NB4 (cell line): ENCODE measurements at regions not wholly inside any gene's neighbourhood (a gene's known extent, or its start where the extent isn't known, plus 50 kb on each side); places are given as distances from the start of the nearest gene placed in this dataset.

Source experiments
- DNase-seq: peaks from one replicate; pipeline ENCODE4 v3.0.0; 2010; ENCODE audit warnings: low read depth
- H3K4me3 ChIP-seq: one replicate; pipeline ENCODE4 v1.5.1; 2011; ENCODE audit warnings: mild to moderate bottlenecking, low read depth, low read length, moderate library complexity
- MYC ChIP-seq: IDR thresholded peaks from 2 replicates; pipeline ENCODE4 v1.6.1; 2011; ENCODE audit warnings: low read depth, low read length
- POLR2A ChIP-seq: IDR thresholded peaks from 2 replicates; pipeline ENCODE4 v1.6.1; 2011; ENCODE audit warnings: mild to moderate bottlenecking; ENCODE audit not compliant: insufficient read length; ENCODE audit errors: extremely low read depth
- TF ChIP-seq, protein P1 (sequence below): IDR thresholded peaks from one replicate; pipeline ENCODE4 v1.5.1; 2012; ENCODE audit warnings: low read depth, low read length
- TF ChIP-seq, protein P2 (sequence below): IDR thresholded peaks from 2 replicates; pipeline ENCODE4 v1.6.1; 2011; ENCODE audit warnings: low read depth, low read length

DNA sequence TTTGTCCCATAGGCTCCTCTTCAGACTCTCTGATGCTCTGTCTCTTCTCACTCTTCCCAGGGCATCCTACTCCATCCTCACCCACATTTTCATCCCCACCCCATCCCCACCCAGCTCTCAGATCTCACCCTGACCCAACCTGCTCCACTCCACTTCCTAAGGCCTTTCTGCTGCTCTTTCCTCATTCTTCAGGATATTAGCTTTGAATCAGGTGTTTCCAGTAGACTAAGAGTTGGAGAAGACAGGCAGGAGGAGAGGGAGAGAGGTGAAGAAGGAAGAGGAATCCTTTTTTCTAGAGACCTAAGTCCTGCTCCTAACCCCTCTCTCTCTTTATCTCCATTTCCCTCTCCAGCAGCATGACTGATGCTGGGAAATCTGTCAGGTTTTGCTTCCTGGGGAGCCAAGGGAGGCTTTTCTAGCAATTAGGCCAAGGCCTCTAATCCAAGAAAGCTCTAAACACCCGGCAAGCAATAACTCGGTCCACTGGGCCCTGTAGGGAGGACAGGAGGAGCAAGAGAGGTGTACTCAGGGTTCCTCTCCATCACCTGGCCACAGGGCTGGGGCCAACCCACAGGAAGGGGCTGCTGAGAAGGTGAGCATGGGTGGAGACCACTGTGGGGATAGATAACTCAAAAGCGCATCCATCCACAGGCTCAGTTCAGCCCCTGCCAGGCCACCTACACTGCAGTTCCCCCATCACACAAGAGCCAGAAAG, 133.3 kb downstream of the TMEM132E start:
- TF ChIP-seq POLR2A (no peak), MYC (no peak)
- TF ChIP-seq, protein P1, sequence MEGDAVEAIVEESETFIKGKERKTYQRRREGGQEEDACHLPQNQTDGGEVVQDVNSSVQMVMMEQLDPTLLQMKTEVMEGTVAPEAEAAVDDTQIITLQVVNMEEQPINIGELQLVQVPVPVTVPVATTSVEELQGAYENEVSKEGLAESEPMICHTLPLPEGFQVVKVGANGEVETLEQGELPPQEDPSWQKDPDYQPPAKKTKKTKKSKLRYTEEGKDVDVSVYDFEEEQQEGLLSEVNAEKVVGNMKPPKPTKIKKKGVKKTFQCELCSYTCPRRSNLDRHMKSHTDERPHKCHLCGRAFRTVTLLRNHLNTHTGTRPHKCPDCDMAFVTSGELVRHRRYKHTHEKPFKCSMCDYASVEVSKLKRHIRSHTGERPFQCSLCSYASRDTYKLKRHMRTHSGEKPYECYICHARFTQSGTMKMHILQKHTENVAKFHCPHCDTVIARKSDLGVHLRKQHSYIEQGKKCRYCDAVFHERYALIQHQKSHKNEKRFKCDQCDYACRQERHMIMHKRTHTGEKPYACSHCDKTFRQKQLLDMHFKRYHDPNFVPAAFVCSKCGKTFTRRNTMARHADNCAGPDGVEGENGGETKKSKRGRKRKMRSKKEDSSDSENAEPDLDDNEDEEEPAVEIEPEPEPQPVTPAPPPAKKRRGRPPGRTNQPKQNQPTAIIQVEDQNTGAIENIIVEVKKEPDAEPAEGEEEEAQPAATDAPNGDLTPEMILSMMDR = no peak
- TF ChIP-seq, protein P2, sequence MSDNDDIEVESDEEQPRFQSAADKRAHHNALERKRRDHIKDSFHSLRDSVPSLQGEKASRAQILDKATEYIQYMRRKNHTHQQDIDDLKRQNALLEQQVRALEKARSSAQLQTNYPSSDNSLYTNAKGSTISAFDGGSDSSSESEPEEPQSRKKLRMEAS = no peak

DNA sequence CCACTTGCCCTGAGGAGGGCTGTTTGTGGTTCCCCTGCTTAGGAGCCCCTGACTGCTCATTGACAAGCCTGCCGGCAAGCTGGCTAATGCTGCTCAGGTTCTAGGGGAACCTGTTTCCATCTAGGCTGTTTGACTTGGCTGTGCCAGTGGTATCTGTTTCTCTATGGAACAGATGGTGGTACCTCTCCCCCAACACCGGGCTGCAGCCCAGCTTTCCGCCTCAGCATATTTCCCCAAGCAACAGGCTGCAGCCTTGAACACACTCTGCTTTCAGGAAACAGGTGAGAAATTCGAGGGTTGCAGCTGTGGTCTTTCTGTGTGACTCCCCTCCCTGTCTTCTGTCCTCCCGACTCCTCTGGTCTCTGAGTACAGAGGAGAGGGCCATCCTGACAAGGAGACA, 132.3 kb downstream of the TMEM132E start:
- TF ChIP-seq, protein P2 = no peak
- TF ChIP-seq, protein P1 = no peak
- TF ChIP-seq POLR2A = no peak
- no peak for TF ChIP-seq MYC
- H3K4me3 ChIP-seq = no peak overlapping the region
- no peak for DNase-seq

More for the DNA sequence above, 133.3 kb downstream of the TMEM132E start:
- H3K4me3 ChIP-seq = no peak overlapping the region
- DNase-seq = no peak

DNA sequence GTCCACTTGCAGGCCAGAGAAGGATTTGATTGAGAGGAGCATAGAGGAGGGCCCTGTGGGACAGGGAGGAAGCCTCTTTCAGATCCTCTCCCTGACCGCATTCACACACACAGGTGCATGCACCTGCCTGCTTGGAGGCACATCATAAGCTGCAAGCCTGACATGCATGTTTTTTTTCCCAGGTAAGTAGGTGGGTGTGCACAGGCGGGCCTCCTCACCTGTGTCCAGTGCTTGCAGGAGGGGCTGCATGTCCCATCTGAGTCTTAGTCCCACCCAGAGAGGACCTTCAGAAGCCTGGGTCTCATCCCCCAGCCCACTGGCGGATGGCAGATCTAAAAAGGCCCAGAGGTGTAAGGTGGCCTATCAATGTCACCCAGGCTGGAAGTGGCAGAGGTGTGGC, 130.8 kb downstream of the TMEM132E start:
- H3K4me3 ChIP-seq = no peak overlapping the region
- TF ChIP-seq POLR2A = no peak
- TF ChIP-seq, protein P2 = no peak
- TF ChIP-seq, protein P1 = no peak
- TF ChIP-seq MYC = no peak
- DNase-seq = no peak

DNA sequence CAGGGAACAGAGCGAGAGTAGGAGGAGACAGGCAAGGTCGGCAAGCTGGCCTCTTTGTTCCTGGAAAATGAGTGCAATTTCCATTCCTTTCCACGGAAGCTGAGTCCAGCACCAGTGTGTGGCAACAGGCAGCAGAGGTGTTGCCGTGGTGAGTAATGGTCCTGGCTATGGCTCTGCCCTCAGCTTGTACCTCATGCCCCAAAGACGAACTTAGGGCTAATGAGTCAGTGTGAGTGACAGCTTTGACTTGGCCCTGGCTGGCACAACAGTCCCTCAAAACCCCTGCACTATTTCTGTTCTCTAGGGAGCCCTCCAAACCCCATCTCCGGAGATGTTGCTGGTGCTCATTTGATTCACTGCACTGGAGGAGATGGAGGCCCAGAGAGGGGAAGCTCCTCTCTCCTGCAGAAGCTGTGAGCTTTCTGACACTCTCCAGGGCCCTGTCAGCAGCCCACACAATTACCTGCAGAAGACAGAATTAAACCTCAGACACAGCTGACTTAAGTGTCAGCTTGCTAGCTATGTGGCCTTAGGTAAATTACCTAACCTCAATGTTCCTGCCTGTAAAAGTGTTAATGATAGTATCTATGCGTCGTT, 129.9 kb downstream of the TMEM132E start:
- no peak for DNase-seq
- TF ChIP-seq, protein P1 = no peak
- TF ChIP-seq, protein P2 = no peak
- no peak for TF ChIP-seq POLR2A
- TF ChIP-seq MYC = no peak
- no peak overlapping the region for H3K4me3 ChIP-seq

DNA sequence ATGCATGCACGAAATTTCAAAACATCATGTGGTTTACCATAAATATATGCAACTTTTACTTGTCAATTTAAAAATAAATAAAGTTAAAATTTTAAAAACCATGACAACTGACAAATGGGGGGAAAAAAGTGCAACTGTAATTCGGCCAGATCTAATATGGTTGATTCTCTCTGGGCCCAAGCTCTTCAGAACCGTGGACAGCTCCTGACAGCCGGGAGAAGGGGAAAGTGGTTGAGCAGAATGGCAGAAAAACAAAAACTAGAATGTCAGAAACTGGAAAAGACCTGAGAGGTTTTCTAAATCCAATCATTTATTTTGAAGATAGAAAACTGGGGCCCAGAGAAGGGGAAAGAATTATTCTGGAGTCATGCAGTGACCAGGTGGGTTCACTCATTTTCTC, 126.6 kb downstream of the TMEM132E start:
- no peak overlapping the region for H3K4me3 ChIP-seq
- peak; percentile 38 for DNase-seq
- TF ChIP-seq, protein P2 = no peak
- no peak for TF ChIP-seq POLR2A
- no peak for TF ChIP-seq MYC
- TF ChIP-seq, protein P1 = no peak
